GM18505 (cell line): ENCODE measurements at regions not wholly inside any gene's neighbourhood (a gene's known extent, or its start where the extent isn't known, plus 50 kb on each side); places are given as distances from the start of the nearest gene placed in this dataset.
"Not testable (repeated sequence)": the region's sequence is repeated elsewhere in the genome, so short reads cannot be mapped to it uniquely, and the experiment has no call there.

Experiments used
- ATAC-seq: cut with Tn5 transposase; IDR thresholded peaks from one replicate; pipeline ENCODE4 v1.9.1; 2021; ENCODE audit not compliant: unreplicated experiment
- POLR2A ChIP-seq: IDR thresholded peaks from 4 replicates; pipeline ENCODE4 v1.6.1; 2011; ENCODE audit warnings: borderline replicate concordance; ENCODE audit not compliant: insufficient read depth, insufficient read length; ENCODE audit errors: extremely low read depth

DNA sequence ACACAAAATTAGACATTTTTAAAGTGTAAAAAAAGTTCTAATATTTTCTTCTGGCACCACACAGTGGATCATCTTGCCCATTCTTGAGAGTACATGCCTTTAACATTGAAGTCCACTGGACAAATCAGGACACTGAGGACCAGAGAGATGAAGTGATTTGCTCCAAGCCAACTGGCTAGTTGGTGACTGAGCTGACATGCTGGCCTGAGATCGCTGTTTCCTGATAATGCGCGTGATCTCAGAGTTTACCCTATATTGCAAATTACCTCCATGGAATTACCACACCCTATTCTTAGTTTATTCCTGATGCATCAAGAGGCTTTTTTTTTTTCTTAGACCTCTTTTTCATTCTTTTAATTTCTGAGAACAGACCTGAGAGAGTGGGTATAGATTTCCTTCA, 432.8 kb downstream of the CD83 start:
- no peak for TF ChIP-seq POLR2A
- no peak for ATAC-seq

GRCh38 chr6:14550822-14551221, 433.2 kb downstream of the CD83 start:
- TF ChIP-seq POLR2A = no peak
- ATAC-seq = no peak

GRCh38 chr6:14551601-14552000, 434.0 kb downstream of the CD83 start:
- ATAC-seq = not testable (repeated sequence)

GRCh38 chr6:14552891-14553290, 435.3 kb downstream of the CD83 start:
- no peak for TF ChIP-seq POLR2A

DNA sequence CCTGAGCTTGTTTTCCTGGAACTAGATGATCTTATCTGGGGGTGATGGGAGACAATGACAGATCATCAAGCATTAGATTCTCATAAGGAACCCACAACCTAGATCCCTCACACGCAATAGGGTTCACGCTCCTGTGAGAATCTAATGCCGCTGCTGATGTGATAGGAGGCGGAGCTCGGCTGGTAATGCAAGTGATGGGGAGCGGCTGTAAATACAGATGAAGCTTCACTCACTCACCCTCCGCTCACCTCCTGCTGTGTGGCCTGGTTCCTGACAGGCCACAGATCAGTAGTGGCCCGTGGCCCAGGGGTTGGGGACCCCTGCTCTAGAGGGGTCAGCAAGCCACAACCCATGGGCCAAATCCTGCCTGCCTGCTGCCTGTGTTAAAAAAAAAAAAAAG, 435.9 kb downstream of the CD83 start:
- TF ChIP-seq POLR2A = no peak
- no peak for ATAC-seq

More at GRCh38 chr6:14552891-14553290, 435.3 kb downstream of the CD83 start:
- ATAC-seq = no peak

DNA sequence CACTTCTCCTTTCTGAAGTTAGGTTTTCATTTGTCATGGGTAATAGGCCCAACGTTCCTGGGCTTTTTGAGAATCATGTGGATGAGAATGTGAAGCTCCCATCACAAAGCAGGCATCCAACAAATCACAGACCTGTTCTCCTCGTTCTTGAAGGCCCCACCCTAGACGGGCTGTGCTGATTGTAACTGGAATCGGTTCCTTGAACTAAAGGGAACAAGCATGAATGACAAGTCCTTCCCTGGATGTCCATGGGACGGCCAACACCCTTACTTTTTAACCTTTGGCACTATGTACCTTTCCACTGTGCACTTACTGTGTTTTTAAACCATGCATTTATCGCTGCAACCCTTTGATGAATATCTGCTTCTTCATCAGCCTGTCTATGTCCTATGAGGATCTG, 438.2 kb downstream of the CD83 start:
- TF ChIP-seq POLR2A = no peak
- ATAC-seq = no peak

GRCh38 chr6:14559746-14560536, 442.4 kb downstream of the CD83 start:
- ATAC-seq = no peak
- TF ChIP-seq POLR2A = no peak

DNA sequence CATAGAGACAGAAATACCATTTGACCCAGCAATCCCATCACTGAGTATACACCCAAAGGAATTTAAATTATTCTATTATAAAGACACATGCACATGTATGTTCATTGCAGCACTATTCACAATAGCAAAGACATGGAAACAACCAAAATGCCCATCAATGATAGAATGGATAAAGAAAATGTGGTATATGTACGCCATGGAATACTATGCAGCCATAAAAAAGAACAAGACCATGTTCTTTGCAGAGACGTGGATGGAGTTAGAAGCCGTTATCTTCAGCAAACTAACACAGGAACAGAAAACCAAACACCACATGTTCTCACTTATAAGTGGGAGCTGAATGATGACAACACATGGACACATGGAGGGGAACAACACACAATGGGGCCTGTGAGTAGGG, 444.0 kb downstream of the CD83 start:
- ATAC-seq = not testable (repeated sequence)

DNA sequence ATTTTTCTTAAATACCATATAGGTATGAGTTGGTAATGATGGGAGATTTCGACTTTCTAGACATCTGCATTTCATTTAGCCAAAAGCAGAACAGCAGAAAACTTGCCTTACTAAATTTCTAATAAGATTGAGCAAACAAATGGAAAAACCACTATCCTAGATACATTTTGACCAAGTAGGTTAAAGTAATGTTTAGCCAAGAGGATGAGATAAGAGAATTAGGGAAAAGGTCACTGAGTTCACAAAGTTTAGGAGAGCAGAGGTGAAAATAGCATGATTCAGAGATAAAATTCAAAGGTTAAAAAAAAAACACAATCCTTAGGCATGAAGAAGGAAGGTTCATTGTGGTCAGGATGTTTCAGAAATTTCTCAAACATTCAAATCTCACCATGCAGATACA, 450.3 kb downstream of the CD83 start:
- no peak for TF ChIP-seq POLR2A
- ATAC-seq = no peak

DNA sequence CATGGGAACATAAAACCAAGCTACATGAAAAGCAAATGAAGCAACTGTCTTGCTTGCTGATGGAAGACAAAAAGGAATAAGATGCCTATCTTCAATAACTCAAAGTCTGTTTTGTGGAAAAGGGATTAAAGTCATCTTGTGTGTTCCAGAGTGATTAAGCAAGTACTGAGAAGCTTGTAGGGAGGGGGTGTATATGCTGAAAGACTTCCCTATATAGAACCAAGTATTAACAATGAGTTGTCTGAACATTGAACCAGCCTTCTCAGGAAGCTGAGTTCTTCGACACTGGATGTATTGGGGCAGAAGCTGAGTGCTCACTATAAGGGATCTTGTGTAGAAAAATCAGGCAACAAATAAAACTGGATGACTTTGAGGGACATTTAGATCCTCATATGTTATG, 451.8 kb downstream of the CD83 start:
- no peak for TF ChIP-seq POLR2A
- ATAC-seq = no peak

DNA sequence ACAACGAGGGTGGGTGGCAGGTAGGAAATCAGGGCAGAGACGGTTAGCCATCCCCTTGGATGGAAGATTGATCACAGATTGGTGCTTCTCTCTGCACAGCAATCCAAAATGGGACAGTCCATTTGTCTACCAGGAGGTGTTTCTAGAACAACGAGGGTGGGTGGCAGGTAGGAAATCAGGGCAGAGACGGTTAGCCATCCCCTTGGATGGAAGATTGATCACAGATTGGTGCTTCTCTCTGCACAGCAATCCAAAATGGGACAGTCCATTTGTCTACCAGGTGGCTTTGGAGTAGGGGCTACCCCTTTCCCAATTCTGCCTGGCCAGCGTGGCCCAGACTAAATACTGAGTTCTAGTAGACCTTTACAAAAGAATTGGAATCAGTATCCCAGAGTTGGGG, 452.3 kb downstream of the CD83 start:
- ATAC-seq = not testable (repeated sequence)

DNA sequence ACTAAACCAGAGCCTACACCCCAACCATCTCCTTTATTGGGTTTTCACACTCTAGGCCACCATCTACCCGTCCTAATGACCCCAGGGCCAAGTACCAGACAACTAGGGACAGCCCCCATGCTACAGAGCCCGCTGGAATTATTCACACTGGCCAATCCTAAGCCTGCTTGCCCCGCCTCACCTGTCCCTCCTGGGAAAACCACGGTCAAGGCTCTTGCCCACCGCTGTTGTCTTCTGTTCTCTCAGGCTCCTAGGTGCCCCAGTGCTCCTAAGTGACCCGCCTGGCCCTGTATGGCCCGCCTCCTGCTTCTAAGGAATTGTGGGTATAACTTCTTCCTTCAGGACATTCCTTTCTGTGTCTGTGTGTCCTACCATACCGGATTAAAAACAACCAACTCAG, 453.4 kb downstream of the CD83 start:
- no peak for ATAC-seq
- TF ChIP-seq POLR2A = no peak

- no peak for TF ChIP-seq POLR2A
- ATAC-seq = no peak
Observed at GRCh38 chr6:14571746-14572145, 454.2 kb downstream of the CD83 start.

GRCh38 chr6:14573267-14573666, 455.7 kb downstream of the CD83 start:
- no peak for TF ChIP-seq POLR2A
- no peak for ATAC-seq

GRCh38 chr6:14573703-14574290, 456.2 kb downstream of the CD83 start:
- no peak for TF ChIP-seq POLR2A
- no peak for ATAC-seq
